ENCODE measurements at regions not wholly inside any gene's neighbourhood (a gene's known extent, or its start where the extent isn't known, plus 50 kb on each side); places are given as distances from the start of the nearest gene placed in this dataset.
A peak's percentile ranks its signal among the peaks of the same experiment; 100 is the strongest.

DNA sequence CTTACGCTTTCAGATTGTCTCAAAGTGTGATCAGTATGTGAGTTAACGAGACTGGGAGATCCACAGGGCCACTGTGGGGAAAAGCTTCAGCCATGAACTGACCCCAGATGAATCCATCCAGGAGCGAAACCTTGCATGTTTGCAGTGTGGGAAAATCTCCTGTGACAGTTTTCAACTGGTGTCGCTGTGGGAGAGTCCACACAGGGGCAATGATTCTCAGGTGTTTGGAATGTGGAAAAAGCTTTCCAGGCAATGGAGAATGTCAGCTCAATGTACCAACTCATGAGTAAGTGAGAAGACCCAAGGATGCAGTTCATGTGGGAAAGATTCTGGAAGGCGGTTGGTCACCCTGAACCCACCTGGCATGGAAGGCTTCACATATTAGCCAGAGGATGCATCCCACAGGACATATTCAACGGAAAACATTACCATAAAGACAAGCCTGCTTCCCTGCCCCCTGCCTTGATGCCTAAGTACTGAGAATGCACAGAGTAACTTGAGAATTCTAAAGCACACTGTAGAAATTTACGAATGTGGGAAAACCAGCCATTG, 204.1 kb upstream of the BMPER start:
- DNase-seq, result no peak

DNA sequence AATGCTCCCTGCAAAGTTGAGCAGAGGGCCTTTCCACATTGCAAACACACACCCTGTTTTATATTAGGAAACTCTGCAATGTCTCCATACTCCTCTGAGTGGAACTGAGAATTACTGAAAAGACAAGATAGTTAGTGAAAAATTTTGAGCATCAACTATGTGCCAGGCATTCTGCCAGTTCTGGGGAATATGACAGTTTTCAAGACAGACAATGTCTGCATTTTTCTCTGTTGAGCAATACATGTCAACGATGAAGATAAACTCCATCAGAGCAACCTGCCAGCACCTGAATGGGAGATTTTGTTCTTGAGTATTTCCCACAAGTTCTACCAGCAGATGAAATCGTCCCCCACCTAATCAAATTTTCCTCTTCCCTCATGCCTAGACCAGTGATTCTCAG, 203.4 kb upstream of the BMPER start:
- no peak for DNase-seq

DNA sequence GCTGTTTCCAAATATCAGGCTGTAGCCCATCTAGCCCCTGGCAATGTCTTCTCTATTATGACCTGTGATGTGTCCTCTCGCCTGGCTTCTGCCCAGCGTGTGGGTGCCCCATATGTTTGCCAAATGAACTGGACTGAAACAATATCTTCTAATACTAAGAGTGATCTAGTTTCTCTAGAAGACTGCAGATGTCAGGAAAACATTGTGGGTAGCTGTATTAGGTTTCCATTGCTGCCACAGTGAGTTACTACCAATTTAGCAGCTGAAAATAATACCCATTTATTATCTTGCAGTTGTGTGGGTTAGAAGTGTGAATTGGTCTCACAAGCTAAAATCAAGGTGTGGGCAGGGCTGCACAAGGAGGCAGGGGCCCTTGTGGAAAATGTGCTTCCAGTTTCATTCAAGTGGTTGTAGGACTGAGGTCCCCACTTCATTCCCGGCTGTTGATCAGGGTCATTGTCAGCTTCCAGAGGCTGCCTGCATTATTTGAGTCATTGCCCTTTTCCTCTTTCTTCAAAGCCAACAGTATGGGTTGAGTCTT, 202.8 kb upstream of the BMPER start:
- no peak for DNase-seq

DNA sequence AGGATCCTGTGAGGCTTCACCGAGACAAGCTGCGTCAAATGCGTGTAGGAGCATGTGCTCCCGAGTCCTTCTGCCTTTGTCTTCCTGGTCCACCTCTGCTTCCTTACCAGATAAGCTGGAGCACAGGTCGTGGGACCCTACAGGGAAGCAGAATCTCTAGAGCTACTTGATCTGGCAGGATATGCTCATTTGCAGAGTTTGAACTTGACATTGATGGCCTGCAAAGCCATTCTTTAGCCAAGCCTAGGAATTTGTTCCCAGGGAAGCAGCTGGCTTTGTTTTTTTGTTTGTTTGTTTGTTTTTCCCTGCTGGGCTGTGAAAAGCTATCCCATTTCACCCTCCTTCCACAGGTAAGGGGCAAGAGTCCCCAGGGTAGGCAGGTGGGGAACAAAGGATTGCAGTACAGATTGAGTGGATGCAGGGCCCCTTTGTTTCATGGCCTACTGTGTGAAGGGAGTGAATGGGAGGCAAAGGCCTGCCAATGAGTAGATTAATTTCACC, 200.0 kb upstream of the BMPER start:
- no peak for DNase-seq

DNA sequence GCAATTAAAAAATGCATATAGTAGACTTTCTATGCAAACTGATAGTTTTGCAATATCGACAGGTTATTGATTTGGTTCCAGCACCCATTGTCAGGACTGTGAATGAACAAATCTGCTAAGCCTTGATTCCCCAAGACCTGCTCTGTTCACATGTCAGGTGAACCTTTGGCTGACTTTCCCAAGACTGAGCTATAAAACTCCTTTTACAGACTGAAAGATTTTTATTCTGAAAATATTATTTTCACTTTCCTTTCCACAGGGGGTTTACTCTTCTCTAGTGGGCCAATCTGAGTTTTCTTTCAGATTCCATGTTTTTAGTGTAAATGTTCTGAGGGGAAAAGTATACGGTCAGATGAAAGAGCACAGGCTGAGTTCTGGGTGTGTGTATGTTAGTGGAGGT, 199.2 kb upstream of the BMPER start:
- no peak for DNase-seq

DNA sequence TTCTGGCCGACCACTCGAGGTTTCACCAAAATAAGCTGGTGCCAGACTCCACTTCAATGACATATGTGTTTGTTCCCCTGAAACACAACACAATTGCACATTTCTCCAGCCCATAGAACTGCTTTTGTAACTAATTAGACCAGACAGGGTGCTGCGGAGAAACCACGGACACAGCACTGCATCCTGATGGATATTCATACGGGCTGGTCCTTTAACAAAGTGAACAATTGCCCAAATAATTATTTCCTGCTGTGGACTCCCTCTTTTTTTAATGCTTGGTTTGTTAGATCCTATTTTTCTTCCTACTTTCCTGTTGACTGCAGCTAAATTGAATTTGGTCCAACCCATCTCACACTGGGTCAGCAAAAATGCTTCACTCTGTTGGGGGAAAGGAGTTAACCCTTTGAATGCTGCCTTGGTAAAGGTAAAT, 198.6 kb upstream of the BMPER start:
- peak; percentile 36 for DNase-seq

DNA sequence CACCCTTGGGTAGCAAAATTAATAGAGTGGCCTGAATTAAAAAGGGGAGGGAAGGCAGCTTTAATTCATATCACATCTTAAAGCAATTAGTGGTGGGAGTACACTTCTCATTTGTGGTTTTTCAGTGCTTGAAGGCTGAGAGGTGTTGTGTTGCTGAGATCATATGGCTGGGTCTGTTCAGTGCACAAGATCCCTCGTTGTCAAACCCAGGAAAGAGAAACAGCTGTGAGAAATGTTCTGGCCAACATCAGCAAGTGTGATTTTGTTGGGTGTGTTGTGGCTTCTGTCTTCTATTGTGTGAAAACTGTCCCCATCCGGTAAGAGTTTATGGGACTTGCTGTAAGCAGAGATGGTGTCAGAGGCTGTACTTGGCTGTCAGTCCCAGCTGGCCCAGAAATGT, 197.9 kb upstream of the BMPER start:
- DNase-seq, result peak; percentile 65

DNA sequence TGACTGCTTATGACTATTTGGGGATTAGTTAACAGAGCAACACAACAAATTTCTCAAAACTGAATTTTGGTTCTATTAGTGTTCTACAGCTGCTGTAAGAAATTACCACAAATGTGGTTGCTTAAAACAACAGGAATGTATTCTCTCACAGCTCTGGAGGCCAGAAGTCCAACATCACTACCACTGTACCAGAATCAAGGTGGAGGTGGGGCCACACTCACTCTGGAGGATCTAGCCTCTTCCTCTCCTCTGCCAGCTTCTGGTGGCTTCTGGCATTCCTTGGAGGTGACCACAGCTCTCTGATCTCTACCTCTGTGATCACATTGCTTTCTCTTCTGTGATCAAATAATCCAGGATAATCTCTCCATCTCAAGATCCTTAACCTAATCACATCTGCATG, 194.7 kb upstream of the BMPER start:
- DNase-seq, result peak; percentile 53

DNA sequence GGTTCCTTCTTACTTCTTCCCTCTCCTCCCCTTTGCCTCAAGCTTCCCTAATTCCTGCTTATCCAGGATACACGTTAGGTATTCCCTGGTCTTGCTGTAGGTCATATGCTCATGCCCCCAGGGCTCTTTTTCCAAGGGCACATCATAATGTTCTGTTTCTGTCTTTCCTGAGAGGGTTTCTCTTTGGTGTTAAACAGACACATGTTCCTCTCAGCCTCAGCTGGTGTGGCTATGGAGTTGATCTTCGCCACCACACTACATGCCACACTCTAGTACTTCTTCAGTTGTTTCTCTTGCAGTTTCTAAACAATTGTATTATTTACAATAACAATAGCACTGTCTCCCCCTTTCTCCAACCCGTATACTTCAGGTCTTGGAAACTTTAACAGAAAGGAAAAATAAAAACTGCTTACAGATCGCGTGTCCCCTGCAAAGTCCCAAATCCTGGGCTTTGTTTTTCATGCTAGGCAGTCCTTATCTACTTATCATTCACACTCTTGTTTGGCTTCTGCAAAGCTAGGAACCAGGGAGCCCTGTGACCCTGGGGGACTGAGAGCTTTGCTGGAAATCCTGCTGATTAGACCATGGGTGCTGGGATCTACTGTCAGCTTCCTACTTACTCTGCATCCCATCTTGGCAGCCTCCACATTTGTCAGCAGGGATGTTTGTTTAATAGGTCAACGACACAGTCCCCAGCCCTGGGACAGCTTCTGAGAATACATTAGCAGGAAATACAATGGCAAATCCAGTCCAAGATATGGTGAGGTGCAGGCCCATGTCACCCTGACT, 193.9 kb upstream of the BMPER start:
- DNase-seq, result no peak

DNA sequence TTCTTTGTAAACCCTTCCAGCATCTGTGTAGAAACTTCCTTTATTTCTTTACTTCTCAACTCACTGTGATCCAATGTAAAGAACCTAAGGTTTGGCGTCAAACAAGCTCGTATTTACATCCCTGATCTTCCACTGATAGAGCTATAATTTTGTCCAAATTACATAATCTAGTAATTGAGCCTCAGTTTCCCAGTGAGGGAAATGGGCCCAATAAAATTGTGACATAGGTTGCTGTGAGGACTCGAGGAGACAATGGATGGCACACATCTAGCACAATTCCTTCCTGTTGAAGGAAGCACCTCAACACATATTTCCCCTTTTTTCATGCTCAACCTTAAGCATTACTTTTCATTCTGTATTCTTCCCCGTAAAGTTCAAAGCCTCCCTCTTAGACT, 193.3 kb upstream of the BMPER start:
- no peak for DNase-seq

DNA sequence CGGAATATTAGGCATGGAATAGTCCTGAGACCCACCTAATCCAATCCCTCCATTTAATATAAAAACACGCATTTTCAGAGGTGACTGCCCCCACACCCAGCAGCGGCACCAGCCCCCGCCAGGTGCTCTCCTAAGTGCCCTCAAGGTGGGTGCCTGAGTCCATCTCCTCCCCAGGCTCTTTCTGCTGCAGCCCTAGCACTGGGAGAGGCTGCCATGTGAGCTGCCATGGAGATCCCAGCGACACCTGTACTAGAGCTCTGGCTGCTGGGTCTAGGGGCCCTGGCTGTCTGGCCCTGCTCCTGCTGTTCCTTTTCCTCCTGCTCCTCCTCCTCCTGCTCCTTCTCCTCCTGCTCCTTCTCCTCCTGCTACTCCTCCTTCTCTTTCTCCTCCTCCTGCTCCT, 191.1 kb upstream of the BMPER start:
- DNase-seq, result no peak

DNA sequence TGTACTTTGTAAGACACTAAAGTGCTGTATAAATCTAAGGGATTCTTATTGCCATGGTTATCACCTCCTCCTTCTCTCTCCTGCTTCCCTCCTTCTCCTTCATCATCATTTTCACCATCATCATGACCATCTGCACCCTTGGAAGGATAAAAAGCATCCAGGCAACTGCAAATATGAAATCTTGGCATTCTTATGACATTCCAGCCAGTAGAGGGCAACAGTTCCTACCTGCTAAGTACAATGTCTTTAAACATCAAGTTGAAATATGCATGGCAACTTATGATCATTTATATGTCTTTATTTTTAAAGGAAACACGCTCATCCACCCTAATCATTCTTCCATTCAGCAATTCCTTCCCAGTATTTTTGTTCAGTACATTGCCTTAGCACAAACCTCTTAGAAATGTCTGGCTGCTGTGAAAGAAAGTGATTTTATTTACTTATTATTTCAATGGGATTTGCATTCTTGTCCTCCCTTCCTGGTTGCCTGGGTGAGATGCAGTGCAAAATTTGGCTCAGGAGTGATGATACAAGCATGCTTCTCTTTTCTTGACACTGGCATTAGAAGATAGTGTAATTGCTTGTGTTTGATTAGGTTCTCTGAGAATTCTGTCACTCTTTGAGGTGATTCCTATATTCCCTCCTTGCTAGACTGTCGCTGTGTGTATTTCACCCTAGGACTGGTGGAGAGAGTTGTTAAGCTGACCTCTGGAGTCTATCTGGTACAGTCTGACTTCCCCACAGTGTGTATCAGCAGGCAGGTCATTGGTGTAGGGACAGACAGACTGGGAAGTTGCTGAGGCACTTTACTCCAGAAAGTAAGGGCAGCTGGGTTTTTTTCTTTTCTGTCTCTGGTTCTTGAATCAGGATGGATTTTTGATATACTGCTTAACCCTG, 188.5 kb upstream of the BMPER start:
- DNase-seq, result peak; percentile 62

DNA sequence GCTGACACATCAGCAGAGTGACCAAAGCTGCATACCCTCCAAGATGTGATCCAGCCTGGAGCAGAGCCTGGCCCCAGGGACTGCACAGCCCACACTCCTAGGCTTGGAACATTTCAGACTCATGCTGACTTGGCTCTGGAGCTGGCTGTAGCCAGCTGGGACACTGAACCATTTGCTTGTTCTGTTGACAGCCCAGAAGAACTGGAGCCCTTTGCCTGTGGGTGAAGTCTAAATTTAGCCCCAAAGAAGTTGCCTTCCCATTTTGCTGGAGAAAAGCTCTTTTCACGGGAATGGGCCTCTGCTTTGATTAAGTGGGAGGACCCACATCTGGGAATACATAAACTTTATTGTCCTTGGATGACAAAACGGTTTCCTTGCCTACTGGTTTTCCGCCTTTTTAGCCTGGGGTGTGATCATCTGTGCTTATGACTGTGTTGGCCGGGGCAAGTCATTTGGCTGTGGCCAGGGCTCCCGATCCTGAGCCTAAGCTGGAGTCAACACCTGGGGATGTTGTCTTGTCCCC, 186.2 kb upstream of the BMPER start:
- no peak for DNase-seq

DNA sequence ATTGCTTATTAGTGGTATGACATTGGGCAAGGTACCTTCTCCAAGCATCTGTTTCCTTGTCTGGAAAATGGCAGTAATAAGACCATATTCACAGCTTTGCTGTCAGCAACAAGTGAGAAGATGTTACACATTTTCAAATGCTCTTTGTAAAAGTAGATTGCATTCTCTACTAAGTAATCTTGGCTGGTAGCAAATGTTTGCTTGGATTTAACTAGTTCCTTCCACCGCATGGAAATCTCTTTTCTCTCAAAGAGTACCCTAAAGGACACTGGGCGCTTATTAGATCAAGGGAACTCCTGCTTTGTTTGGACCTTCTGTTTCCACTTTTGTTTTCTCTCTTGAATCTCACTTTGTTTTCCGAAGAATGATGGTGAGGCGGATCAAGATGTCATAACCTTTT, 185.2 kb upstream of the BMPER start:
- DNase-seq, result no peak

DNA sequence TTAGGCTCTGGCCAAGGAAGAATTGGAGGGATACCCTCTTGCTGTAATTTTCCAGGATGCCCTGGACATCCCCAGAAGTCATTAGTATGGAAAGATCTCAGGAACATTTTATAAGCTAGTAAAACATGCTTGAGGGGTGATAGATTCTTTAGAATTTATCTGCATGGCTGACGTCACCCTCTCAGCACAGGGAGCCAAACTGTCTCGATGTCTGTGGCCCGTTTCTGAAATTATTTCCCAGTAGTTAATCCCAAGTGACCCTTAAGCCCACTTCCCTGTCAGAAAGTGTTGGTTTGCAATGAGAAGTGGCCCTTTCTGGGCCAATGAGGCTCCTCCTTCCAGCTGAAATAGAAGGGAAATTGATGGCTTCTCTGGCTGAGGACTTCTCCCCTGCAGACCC, 184.5 kb upstream of the BMPER start:
- DNase-seq, result no peak

DNA sequence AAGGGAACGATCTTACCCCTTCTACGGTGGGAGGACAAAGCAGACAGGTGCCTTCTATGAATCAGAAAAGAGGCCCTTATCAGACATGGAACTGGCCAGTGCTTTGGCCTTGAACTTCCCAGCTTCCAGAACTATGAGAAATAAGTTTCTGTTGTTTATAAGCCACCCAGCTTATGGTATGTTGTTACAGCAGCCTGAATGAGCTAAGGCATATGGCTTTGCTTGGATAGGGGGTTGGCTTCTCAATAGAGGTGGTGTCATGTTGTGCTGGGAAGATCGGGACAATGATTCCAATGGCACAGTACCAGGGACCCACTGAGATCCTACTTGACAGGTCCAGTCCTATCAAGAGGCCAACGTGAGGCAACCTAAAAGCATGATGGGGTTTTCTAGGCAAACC, 183.4 kb upstream of the BMPER start:
- no peak for DNase-seq

DNA sequence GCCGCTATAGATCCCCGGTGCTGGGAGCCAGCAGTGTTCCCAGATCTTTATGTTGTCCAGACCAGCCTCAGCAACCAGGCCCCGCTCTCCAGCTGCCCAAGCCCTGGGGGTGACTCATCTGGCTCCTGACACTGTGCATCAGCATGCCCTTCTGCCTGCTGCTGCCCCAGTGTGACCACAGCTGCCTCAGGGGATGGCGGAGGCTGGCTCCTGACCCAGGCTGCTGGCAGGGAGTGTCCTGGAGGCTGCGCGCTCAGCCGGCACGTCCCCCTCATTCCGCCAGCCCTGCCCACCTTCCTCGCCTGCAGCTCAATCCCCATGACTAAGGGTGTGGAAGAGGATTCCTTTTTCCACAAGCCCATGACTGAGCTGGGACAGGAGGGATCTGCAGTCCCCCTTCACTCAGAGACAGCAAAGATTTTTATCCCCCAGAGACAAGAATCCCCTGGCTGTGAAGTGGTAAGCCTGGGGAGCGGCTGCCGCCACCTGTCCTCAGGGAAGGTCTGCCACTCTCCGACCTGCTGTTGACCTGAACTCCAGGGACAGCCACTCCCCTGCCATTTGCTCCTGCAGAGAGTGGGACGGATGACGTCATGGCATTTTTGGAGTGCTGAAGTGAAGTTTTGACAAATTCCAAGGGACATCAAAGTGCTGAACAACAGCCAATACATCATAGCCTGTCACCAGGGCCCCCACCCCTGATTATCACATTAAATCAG, 182.8 kb upstream of the BMPER start:
- peak; percentile 46 for DNase-seq

DNA sequence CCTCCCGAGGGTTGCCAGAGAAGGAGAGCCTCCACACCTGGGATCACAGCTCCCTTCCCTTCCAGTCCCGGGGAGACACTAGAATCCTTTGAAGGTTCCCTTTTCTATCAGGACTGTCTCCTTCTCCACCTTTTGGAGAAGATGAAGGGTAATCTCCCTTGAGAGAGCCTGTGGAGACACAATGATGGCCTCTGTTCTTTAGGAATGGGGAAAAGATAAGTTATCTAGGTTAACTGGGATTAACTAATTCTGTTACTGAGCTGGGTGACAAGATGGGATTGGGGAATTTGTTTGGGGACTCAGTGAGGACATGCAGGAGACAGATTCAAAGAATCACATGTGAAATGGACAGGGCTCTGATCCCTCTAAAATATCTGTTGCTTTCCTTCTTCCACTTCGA, 181.1 kb upstream of the BMPER start:
- DNase-seq, result no peak

DNA sequence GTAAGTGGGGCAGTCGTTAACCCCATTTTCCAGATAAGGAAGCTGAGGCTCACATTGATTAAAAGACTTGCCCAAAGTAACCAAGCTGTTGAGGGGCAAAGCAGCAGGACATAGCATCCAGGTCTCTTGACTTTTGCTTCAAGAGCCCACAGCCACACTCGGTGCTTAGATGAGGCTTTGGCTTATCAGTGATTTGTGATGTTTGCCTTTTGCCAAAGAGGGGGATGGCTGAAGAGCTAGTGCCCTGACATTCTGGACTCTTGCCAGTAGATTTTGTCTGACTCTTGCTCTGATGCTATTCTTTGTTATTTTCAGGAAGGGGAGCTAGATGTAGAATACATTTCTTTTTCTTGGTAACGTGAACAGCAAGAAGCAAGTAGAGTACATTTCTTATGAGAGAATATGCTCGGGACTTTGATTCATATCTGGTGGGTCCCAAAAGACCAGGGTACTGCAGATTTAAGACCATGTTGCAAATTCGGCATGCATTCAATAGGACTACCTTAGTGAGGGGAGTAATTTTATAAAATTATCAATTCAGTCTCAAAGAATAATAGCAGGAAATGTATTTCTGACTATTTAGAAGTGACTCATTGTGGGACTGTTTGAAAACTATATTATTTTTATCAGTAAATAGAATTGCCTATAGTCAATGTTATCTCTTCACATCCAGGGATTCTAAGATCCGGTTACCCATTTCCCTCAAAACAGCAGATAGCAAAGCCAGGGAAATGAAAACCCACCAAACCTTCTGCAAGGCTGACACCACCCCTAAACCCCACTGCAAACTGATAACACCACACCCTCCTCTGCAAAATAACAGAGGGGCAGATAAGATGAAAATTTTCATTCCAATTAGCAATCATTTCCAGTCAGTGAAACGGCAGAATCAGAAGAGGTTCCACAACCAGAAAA, 180.0 kb upstream of the BMPER start:
- no peak for DNase-seq

DNA sequence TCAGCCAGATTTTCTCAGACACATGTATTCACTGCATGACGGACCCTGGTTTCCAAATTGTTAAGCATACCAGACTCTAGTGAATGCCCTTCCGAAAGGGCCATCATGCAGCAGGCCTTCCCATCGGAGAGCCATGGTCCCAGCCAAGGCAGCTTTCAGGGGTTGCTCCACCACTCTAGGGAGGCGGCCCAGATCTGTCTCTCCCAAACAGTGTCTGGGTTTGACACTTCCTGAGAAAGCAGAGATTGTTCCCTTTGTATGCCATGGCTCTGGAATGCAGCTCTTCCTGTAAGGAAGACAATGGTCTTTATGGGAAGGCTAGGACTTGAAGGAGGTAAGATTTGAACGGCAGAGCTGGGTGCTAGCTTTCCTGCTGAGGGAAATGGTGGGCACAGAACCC, 178.8 kb upstream of the BMPER start:
- DNase-seq, result no peak

DNA sequence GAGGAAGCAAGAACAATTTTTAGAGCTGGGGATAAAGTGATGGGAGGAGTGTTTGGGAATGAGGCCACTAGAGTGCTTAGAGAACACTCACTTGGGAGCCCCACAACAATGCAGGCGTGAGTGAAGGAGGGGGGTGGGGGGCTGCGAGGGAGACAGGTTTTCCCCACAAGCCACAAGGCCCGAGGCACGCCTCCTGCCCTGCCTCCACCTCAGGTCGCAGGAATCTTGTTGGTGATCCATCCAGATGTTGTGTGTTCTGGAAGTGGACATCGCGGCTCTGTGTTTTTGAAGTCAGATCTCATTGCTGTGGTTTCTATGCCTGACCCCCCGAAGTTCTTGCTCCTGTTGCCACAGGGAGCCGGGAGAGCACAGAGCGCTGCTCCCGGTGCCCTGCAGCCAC, 178.0 kb upstream of the BMPER start:
- no peak for DNase-seq

Measured in fibroblast of skin of abdomen (primary cell).